Esophagus squamous epithelium (tissue), 4 donors: ENCODE measurements at regions not wholly inside any gene's neighbourhood (a gene's known extent, or its start where the extent isn't known, plus 50 kb on each side); places are given as distances from the start of the nearest gene placed in this dataset.
"Not testable (repeated sequence)": the region's sequence is repeated elsewhere in the genome, so short reads cannot be mapped to it uniquely, and the experiment has no call there.

ENCODE experiments used
- CTCF ChIP-seq, 6 experiments: fragments of 450-650 bp in 4 of 6; fragments of 200-600 bp in 2 of 6; sonication (generic) in 2 of 6; IDR thresholded peaks; one replicate each; pipeline ENCODE4 v1.5.1; 2016 to 2019; ENCODE audit warnings: antibody characterized with exemption in 6 of 6, mild to moderate bottlenecking in 4 of 6, moderate library complexity in 4 of 6
- POLR2A ChIP-seq, 4 donors: fragments of 450-650 bp; IDR thresholded peaks; one replicate each; pipeline ENCODE4 v1.6.1; 2017; ENCODE audit warnings: antibody characterized with exemption in 4 of 4, mild to moderate bottlenecking in 4 of 4, moderate library complexity in 3 of 4

- TF ChIP-seq CTCF, POLR2A (IDR thresholded peaks at IDR 0.05): not testable (repeated sequence)
Observed at GRCh38 chr2:101578135-101578534, 103.2 kb upstream of the RFX8 start.
